Activated CD4-positive, alpha-beta memory T cell treated with anti-CD3 and anti-CD28 coated beads for 36 hours (primary cell): ENCODE measurements at regions not wholly inside any gene's neighbourhood (a gene's known extent, or its start where the extent isn't known, plus 50 kb on each side); places are given as distances from the start of the nearest gene placed in this dataset.

Experiments used
- CTCF ChIA-PET: fragments of 350-600 bp; sonication (Branson Sonifier 250); formaldehyde crosslinking; loops from one replicate; lab custom pipeline; 2021; ENCODE audit warnings: antibody characterized with exemption, inconsistent platforms; lab: Charles Lee
- POLR2A ChIA-PET: fragments of 350-600 bp; sonication (Branson Sonifier 250); formaldehyde crosslinking; loops from one replicate; lab custom pipeline; 2021; ENCODE audit warnings: antibody characterized with exemption; lab: Charles Lee
- DNase-seq: peaks from one replicate; pipeline ENCODE4 v3.0.0-alpha.2; 2020
- H3K27ac Mint-ChIP-seq: one replicate; pipeline ENCODE4 v1.8.0; 2021; ENCODE audit warnings: mixed read lengths
- H3K27me3 Mint-ChIP-seq: one replicate; pipeline ENCODE4 v1.8.0; 2021; ENCODE audit warnings: mixed read lengths
- H3K36me3 Mint-ChIP-seq: one replicate; pipeline ENCODE4 v1.8.0; 2021; ENCODE audit warnings: mixed read lengths
- H3K4me1 Mint-ChIP-seq: one replicate; pipeline ENCODE4 v1.8.0; 2021; ENCODE audit warnings: low read depth, mixed read lengths
- H3K4me3 Mint-ChIP-seq: one replicate; pipeline ENCODE4 v1.8.0; 2021; ENCODE audit warnings: mild to moderate bottlenecking, mixed read lengths
- H3K9me3 Mint-ChIP-seq: one replicate; pipeline ENCODE4 v1.8.0; 2021; ENCODE audit warnings: mixed read lengths
- intact Hi-C: fragments of 100-400 bp; cut with micrococcal nuclease; formaldehyde crosslinking; loops from one replicate; pipeline ENCODE4 v1.15.1; 2023

DNA sequence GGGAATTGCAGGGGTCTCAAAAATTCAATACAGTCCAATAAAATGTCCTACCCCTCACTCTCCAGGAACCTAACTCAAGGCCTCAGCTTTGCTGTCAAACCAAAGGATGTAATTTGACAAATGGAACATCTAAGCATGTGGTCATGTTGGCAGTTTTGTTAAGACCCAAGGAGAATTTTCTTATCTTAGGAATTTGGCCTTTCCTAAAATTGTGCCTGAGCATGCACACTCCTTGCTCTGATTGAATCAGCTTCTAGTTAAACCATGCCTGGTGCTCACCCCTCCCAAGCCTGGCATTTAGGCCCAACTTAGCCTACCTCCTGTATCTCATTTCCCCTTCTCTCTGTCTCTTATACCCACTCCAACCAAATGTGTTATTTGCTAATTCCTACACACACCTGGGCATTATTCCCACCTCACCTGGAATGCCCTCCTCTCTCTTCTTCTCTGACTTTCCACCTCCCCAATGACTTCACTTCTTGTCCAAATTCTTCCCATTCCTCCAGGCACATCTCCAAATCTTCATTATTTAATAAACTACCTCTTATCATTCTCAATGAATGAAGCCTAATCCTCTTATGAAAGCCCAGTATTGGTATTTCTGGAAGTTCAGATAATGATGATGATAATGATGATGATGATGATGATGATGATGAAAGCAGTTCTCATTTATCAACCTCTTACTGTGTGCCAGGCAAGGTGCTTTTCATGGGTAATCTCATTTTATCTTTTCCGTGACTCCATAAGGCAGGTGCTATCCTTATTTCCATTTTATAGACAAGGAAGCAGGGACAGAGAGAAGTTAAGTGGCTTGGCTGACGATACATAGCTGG is 178.0 kb upstream of the IRX6 start:
- Mint-ChIP-seq H3K9me3 (no peaks in the 10 kb centered on the region), H3K36me3 (no peaks in the 10 kb centered on the region), H3K4me1 (no peaks in the 10 kb centered on the region), H3K4me3 (no peak overlapping the region), H3K27ac (no peak overlapping the region), H3K27me3 (no peaks in the 10 kb centered on the region)
- no peak for DNase-seq
- CTCF ChIA-PET = no interaction called here
- POLR2A ChIA-PET = no interaction called here
- intact Hi-C loops = no loop called here

DNA sequence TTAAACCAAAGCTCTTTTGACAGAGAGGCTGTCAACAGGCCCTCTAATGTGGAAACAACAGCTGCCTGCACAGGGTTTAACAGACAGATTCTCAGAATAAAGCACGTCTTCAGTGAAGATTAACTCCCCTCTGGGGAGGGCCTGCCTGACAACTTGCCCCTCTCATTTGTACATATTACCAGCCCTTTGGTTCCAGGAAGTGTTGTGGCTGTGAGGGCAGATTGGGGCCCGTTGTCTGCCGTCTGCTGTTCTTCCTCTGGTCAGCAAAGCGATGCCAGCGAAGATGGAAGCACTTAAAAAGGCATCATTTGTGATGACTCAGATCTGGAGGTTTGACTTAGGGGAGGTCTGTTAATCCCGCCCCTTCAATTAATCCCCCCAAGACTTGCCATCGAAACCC is 177.0 kb upstream of the IRX6 start:
- no peak overlapping the region for H3K27ac Mint-ChIP-seq
- POLR2A ChIA-PET = no interaction called here
- H3K36me3 Mint-ChIP-seq = no peaks in the 10 kb centered on the region
- no peaks in the 10 kb centered on the region for H3K9me3 Mint-ChIP-seq
- CTCF ChIA-PET = no interaction called here
- no peak for DNase-seq
- no peaks in the 10 kb centered on the region for H3K4me1 Mint-ChIP-seq
- no peaks in the 10 kb centered on the region for H3K27me3 Mint-ChIP-seq
- no peak overlapping the region for H3K4me3 Mint-ChIP-seq
- intact Hi-C loops = no loop called here

- no peak overlapping the region for H3K4me3 Mint-ChIP-seq
- H3K27me3 Mint-ChIP-seq = no peaks in the 10 kb centered on the region
- H3K27ac Mint-ChIP-seq = no peak overlapping the region
- no peaks in the 10 kb centered on the region for H3K9me3 Mint-ChIP-seq
- no peak for DNase-seq
- CTCF ChIA-PET = no interaction called here
- H3K4me1 Mint-ChIP-seq = no peaks in the 10 kb centered on the region
- H3K36me3 Mint-ChIP-seq = no peaks in the 10 kb centered on the region
- POLR2A ChIA-PET = no interaction called here
- intact Hi-C loops = no loop called here
Measured at GRCh38 chr16:55147396-55147795, 176.6 kb upstream of the IRX6 start.

GRCh38 chr16:55149622-55150021 is 174.4 kb upstream of the IRX6 start:
- intact Hi-C loops = no loop called here
- POLR2A ChIA-PET = no interaction called here
- H3K27ac Mint-ChIP-seq = no peak overlapping the region

GRCh38 chr16:55151561-55152305 is 172.3 kb upstream of the IRX6 start:
- ChIA-PET CTCF (no interaction called here), POLR2A (no interaction called here)
- Mint-ChIP-seq H3K9me3 (no peaks in the 10 kb centered on the region), H3K27ac (no peak overlapping the region), H3K36me3 (no peaks in the 10 kb centered on the region), H3K27me3 (peaks cover 4% of the 10 kb centered on the region), H3K4me1 (no peaks in the 10 kb centered on the region), H3K4me3 (no peak overlapping the region)
- no peak for DNase-seq
- intact Hi-C loops = no loop called here

More at GRCh38 chr16:55149622-55150021, 174.4 kb upstream of the IRX6 start:
- Mint-ChIP-seq H3K36me3 (no peaks in the 10 kb centered on the region), H3K4me1 (no peaks in the 10 kb centered on the region), H3K27me3 (peaks cover 4% of the 10 kb centered on the region), H3K9me3 (no peaks in the 10 kb centered on the region), H3K4me3 (no peak overlapping the region)
- no peak for DNase-seq
- CTCF ChIA-PET = no interaction called here

GRCh38 chr16:55152875-55153390 is 171.1 kb upstream of the IRX6 start:
- no peak overlapping the region for H3K27ac Mint-ChIP-seq
- H3K4me1 Mint-ChIP-seq = no peaks in the 10 kb centered on the region
- DNase-seq = no peak
- POLR2A ChIA-PET = no interaction called here
- no peak overlapping the region for H3K4me3 Mint-ChIP-seq
- no peaks in the 10 kb centered on the region for H3K36me3 Mint-ChIP-seq
- H3K27me3 Mint-ChIP-seq = peaks cover 4% of the 10 kb centered on the region
- intact Hi-C loops = no loop called here
- H3K9me3 Mint-ChIP-seq = no peaks in the 10 kb centered on the region
- CTCF ChIA-PET = no interaction called here

DNA sequence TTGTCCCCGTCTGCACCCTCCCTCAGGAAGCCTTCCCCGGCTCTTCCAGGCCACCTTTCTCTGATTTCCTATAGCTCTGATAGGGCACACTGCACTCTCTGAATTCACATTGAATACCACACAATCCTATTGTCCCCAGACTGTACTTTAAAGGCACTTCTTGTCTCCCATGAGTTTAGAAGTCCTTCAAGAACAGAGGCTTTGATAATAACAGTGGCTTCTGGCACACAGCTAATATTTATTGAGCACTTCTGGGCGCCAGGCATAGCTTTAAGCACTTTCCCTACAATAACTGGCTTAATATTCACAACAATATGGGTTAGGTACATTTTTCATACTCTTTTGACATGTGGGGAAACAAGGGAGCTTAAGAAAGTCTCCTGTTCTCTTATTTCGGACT is 169.7 kb upstream of the IRX6 start:
- ChIA-PET CTCF (interaction anchor here (0.9 kb wide), 1 partner anchor 33 kb away, joined by 3 read pairs; no protein-coding TSS in a partner anchor), POLR2A (no interaction called here)
- H3K27me3 Mint-ChIP-seq = peaks cover 4% of the 10 kb centered on the region
- intact Hi-C loops = no loop called here
- H3K4me1 Mint-ChIP-seq = no peaks in the 10 kb centered on the region
- H3K9me3 Mint-ChIP-seq = no peaks in the 10 kb centered on the region
- DNase-seq = no peak
- no peaks in the 10 kb centered on the region for H3K36me3 Mint-ChIP-seq
- H3K27ac Mint-ChIP-seq = no peak overlapping the region
- H3K4me3 Mint-ChIP-seq = no peak overlapping the region

DNA sequence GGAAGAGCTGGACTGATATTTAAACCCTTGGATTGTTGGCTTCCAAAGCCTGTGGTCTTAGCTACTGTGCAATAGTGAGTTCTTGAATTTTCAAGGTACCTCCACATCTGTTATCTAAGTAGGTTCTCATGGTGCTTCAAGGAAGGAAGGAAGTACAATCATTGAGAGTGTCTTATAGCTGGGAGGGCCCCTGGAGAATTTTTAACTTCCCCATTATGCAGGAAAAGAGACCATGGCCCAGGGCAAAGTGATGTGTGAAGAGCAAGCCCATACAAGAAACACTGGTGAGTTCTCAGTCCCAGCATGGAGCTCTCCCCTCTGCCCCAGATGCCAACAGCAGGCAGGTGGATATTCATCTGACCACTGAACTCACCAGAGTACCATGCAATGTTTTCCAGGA is 169.0 kb upstream of the IRX6 start:
- H3K27me3 Mint-ChIP-seq = peaks cover 4% of the 10 kb centered on the region
- POLR2A ChIA-PET = no interaction called here
- no peak for DNase-seq
- no peak overlapping the region for H3K27ac Mint-ChIP-seq
- intact Hi-C loops = no loop called here
- no peak overlapping the region for H3K4me3 Mint-ChIP-seq
- no peaks in the 10 kb centered on the region for H3K4me1 Mint-ChIP-seq
- no peaks in the 10 kb centered on the region for H3K9me3 Mint-ChIP-seq
- CTCF ChIA-PET = interaction anchor here (0.9 kb wide), 1 partner anchor 33 kb away, joined by 3 read pairs; no protein-coding TSS in a partner anchor
- no peaks in the 10 kb centered on the region for H3K36me3 Mint-ChIP-seq

- H3K27me3 Mint-ChIP-seq = peaks cover 4% of the 10 kb centered on the region
- no peak overlapping the region for H3K27ac Mint-ChIP-seq
- no peaks in the 10 kb centered on the region for H3K36me3 Mint-ChIP-seq
- H3K9me3 Mint-ChIP-seq = no peaks in the 10 kb centered on the region
- ChIA-PET CTCF (no interaction called here), POLR2A (interaction anchor here (0.5 kb wide), 1 partner anchor 9 kb away, joined by 3 read pairs; no protein-coding TSS in a partner anchor)
- H3K4me3 Mint-ChIP-seq = no peak overlapping the region
- H3K4me1 Mint-ChIP-seq = no peaks in the 10 kb centered on the region
- DNase-seq = no peak
- intact Hi-C loops = no loop called here
Measured at GRCh38 chr16:55155815-55156214, 168.2 kb upstream of the IRX6 start.

- H3K4me3 Mint-ChIP-seq = no peak overlapping the region
- H3K27me3 Mint-ChIP-seq = peaks cover 1% of the 10 kb centered on the region
- CTCF ChIA-PET = no interaction called here
- intact Hi-C loops = no loop called here
- POLR2A ChIA-PET = no interaction called here
- H3K4me1 Mint-ChIP-seq = no peaks in the 10 kb centered on the region
- no peaks in the 10 kb centered on the region for H3K36me3 Mint-ChIP-seq
- H3K27ac Mint-ChIP-seq = no peak overlapping the region
- no peak for DNase-seq
- no peaks in the 10 kb centered on the region for H3K9me3 Mint-ChIP-seq
Measured at GRCh38 chr16:55169780-55170179, 154.2 kb upstream of the IRX6 start.

DNA sequence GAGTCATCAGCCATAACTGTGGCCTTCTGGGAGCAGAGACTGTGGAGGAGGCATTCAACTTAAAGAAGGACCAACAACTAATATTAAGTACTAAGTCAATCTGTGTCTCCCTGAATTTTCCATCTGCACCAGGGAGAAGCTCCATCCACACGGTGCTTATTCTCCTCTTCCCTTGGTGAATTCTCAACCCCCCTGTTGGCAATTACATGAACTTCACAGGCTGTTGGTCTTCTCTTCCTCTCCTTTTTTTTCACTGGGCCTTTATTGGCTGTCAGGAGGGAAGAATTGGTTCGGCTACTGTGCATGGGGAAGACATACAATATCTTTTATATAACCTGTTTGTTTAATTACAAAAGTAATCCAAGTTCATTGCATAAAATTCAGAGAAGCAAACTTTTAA is 152.8 kb upstream of the IRX6 start:
- H3K27me3 Mint-ChIP-seq = peaks cover 1% of the 10 kb centered on the region
- intact Hi-C loops = no loop called here
- CTCF ChIA-PET = no interaction called here
- DNase-seq = no peak
- no peak overlapping the region for H3K27ac Mint-ChIP-seq
- no peaks in the 10 kb centered on the region for H3K9me3 Mint-ChIP-seq
- POLR2A ChIA-PET = no interaction called here
- no peaks in the 10 kb centered on the region for H3K4me1 Mint-ChIP-seq
- H3K36me3 Mint-ChIP-seq = no peaks in the 10 kb centered on the region
- H3K4me3 Mint-ChIP-seq = no peak overlapping the region

DNA sequence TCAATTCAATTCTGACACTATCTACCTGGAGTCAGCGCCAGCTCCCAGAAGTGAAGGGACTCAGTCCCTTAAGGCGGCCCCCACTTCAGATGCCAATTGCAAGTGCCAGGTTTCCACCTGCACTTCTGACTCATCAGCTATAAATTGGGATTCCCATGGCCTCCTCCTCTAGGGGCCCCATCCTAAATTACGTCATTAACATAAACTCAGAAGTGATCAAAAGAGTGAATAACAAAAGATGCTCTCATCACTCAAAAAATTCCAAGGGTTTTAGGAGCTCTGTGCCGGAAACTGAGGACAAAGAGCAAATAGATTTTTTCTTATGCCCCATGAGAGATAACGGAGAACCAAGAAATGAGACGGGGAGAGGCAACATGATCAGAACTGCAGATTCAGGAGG is 148.6 kb upstream of the IRX6 start:
- intact Hi-C loops = no loop called here
- H3K27ac Mint-ChIP-seq = no peak overlapping the region

More for the DNA sequence above, 148.6 kb upstream of the IRX6 start:
- Mint-ChIP-seq H3K4me1 (no peaks in the 10 kb centered on the region), H3K4me3 (no peak overlapping the region), H3K9me3 (no peaks in the 10 kb centered on the region), H3K27me3 (peaks cover 1% of the 10 kb centered on the region), H3K36me3 (no peaks in the 10 kb centered on the region)
- ChIA-PET POLR2A (no interaction called here), CTCF (no interaction called here)
- DNase-seq = no peak
